Natural killer cell (primary cell): ENCODE measurements at regions not wholly inside any gene's neighbourhood (a gene's known extent, or its start where the extent isn't known, plus 50 kb on each side); places are given as distances from the start of the nearest gene placed in this dataset.

Source experiments
- ATAC-seq, 3 donors: fragments of 150-1000 bp in 2 of 3; fragments of 200-7000 bp in 1 of 3; cut with Tn5 transposase; 1 replicate in 1 of 3; 2 replicates in 2 of 3; pipeline ENCODE4 v1.10.0; 2021; ENCODE audit warnings: mild to moderate bottlenecking in 2 of 3, moderate library complexity in 2 of 3
- DNase-seq, 2 donors: peaks; one replicate each; pipeline versions ENCODE4 v3.0.0 to v3.0.0-alpha.2; 2013 to 2021; ENCODE audit warnings: mixed read lengths in 1 of 2
- H3K27ac ChIP-seq: one replicate; pipeline ENCODE4 v1.5.1; 2013; ENCODE audit warnings: mild to moderate bottlenecking, low read length
- H3K27me3 ChIP-seq: one replicate; pipeline ENCODE4 v1.6.1; 2013; ENCODE audit warnings: low read length; ENCODE audit not compliant: control insufficient read depth, insufficient read depth
- H3K36me3 ChIP-seq: one replicate; pipeline ENCODE4 v1.6.1; 2013; ENCODE audit warnings: low read length; ENCODE audit not compliant: control insufficient read depth, insufficient read depth
- H3K4me1 ChIP-seq: one replicate; pipeline ENCODE4 v1.6.1; 2013; ENCODE audit warnings: low read length; ENCODE audit not compliant: control insufficient read depth, insufficient read depth
- H3K4me3 ChIP-seq: one replicate; pipeline ENCODE4 v1.5.1; 2013; ENCODE audit warnings: low read length
- H3K9me3 ChIP-seq: one replicate; pipeline ENCODE4 v1.6.1; 2013; ENCODE audit warnings: low read length; ENCODE audit not compliant: control insufficient read depth, insufficient read depth
- H3K27ac Mint-ChIP-seq, 2 donors: one replicate each; pipeline ENCODE4 v1.8.0; 2022; ENCODE audit warnings: mild to moderate bottlenecking in 2 of 2, mixed read lengths in 2 of 2, moderate library complexity in 1 of 2
- H3K27me3 Mint-ChIP-seq, 2 donors: one replicate each; pipeline ENCODE4 v1.8.0; 2022; ENCODE audit warnings: low read depth in 2 of 2, mixed read lengths in 2 of 2
- H3K36me3 Mint-ChIP-seq: one replicate; pipeline ENCODE4 v1.8.0; 2022; ENCODE audit warnings: mixed read lengths
- H3K4me1 Mint-ChIP-seq, 2 donors: one replicate each; pipeline ENCODE4 v1.8.0; 2022; ENCODE audit warnings: mixed read lengths in 2 of 2
- H3K4me3 Mint-ChIP-seq: one replicate; pipeline ENCODE4 v1.8.0; 2022; ENCODE audit warnings: mild to moderate bottlenecking, moderate library complexity, mixed read lengths
- H3K9me3 Mint-ChIP-seq, 2 donors: one replicate each; pipeline ENCODE4 v1.8.0; 2022; ENCODE audit warnings: mixed read lengths in 2 of 2
- CTCF ChIP-seq: fragments of 200-600 bp; IDR thresholded peaks from one replicate; pipeline ENCODE4 v1.8.0; 2022; ENCODE audit warnings: antibody characterized with exemption
- WGBS: methylation state at CpG from one replicate; pipeline ENCODE4 v1.1.7; 2013; ENCODE audit warnings: missing lambda C conversion rate; ENCODE audit not compliant: insufficient coverage; 5-methylcytosine and 5-hydroxymethylcytosine counted together
- intact Hi-C: fragments of 100-400 bp; cut with micrococcal nuclease; formaldehyde crosslinking; loops from one replicate; pipeline ENCODE4 v1.14.2; 2022

GRCh38 chr9:82419696-82420486, 431.3 kb downstream of the SPATA31D1 start:
- no peak for ATAC-seq
- peaks cover 12 to 17% of the 10 kb centered on the region in 2 donors for H3K9me3 Mint-ChIP-seq
- H3K36me3 ChIP-seq: no peaks in the 10 kb centered on the region
- no peak overlapping the region for H3K4me3 Mint-ChIP-seq
- no peaks in the 10 kb centered on the region for H3K4me1 ChIP-seq
- WGBS: 86% methylated on average over 1 of the region's 3 CpGs
- intact Hi-C loops: no loop called here
- DNase-seq: no peak
- H3K4me3 ChIP-seq: no peak overlapping the region
- no peaks in the 10 kb centered on the region for H3K27me3 Mint-ChIP-seq
- H3K27me3 ChIP-seq: no peaks in the 10 kb centered on the region
- H3K9me3 ChIP-seq: no peaks in the 10 kb centered on the region
- H3K27ac ChIP-seq: no peak overlapping the region
- no peak for TF ChIP-seq CTCF
- no peak overlapping the region for H3K27ac Mint-ChIP-seq
- H3K4me1 Mint-ChIP-seq: no peaks in the 10 kb centered on the region
- H3K36me3 Mint-ChIP-seq: no peaks in the 10 kb centered on the region

GRCh38 chr9:82421498-82421897, 432.9 kb downstream of the SPATA31D1 start:
- Histone ChIP-seq H3K4me1 (no peaks in the 10 kb centered on the region), H3K27ac (no peak overlapping the region), H3K27me3 (no peaks in the 10 kb centered on the region), H3K4me3 (no peak overlapping the region), H3K36me3 (no peaks in the 10 kb centered on the region), H3K9me3 (no peaks in the 10 kb centered on the region)
- TF ChIP-seq CTCF: no peak
- H3K4me1 Mint-ChIP-seq: no peaks in the 10 kb centered on the region
- H3K27ac Mint-ChIP-seq: no peak overlapping the region
- DNase-seq: no peak
- H3K9me3 Mint-ChIP-seq: peaks cover 6 to 8% of the 10 kb centered on the region in 2 donors
- ATAC-seq: no peak
- H3K36me3 Mint-ChIP-seq: no peaks in the 10 kb centered on the region
- 79% methylated on average over 6 of the region's 6 CpGs for WGBS
- H3K4me3 Mint-ChIP-seq: no peak overlapping the region
- H3K27me3 Mint-ChIP-seq: no peaks in the 10 kb centered on the region
- intact Hi-C loops: no loop called here

DNA sequence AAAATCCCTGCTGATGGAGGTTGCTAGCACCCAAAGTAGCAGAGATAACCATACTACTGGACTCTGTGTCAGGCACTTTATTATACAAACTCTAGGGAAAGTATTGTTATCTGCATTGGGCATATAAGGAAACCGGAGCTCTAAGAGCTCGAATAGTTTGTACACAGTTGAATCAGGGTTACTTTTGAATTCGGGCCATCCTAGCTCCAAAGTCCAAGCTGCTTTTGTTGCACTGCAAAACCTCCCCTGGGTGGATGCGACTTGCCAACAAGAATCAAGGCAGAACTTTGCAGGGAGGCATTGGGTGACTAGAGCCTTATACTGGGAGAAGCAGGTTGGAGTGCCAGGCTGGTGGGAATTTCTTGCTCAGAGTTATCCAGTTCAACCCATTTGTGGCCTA, 435.1 kb downstream of the SPATA31D1 start:
- H3K4me3 Mint-ChIP-seq: no peak overlapping the region
- no peaks in the 10 kb centered on the region for H3K36me3 Mint-ChIP-seq
- H3K9me3 ChIP-seq: no peaks in the 10 kb centered on the region
- H3K27ac Mint-ChIP-seq: no peak overlapping the region
- H3K27me3 ChIP-seq: no peaks in the 10 kb centered on the region
- H3K4me1 ChIP-seq: no peaks in the 10 kb centered on the region
- DNase-seq (no peak), ATAC-seq (no peak)
- 85% methylated on average over 4 of the region's 4 CpGs for WGBS
- H3K36me3 ChIP-seq: no peaks in the 10 kb centered on the region
- no peaks in the 10 kb centered on the region for H3K4me1 Mint-ChIP-seq
- no peak for TF ChIP-seq CTCF
- no peak overlapping the region for H3K27ac ChIP-seq
- H3K9me3 Mint-ChIP-seq: peaks cover 8% of the 10 kb centered on the region in 2 donors
- no peak overlapping the region for H3K4me3 ChIP-seq
- H3K27me3 Mint-ChIP-seq: no peaks in the 10 kb centered on the region
- intact Hi-C loops: no loop called here

DNA sequence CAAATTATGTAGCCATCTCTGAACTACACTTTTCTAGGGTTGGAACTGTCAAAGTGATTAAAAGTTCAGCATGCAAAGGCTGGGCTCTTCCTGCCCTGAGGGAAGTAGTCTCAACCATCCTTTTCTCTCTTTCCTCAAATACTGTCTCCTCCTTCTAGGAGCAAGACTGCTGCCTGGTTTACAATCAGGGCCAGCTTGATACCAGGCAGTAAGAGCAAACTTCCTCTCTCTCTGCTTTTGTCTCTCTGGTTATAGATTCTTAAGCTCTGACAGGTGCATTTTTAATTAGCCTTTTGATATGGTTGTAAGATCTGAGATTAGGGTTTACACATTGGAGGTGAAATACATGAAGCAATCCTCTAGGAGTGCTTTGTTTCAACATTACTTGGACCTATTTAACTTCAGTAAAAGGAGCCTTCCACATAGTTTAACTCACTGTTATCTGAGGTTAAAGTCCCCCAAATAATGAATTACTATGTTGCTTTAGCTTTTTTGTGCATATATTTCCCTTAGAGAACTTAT, 436.1 kb downstream of the SPATA31D1 start:
- H3K27me3 Mint-ChIP-seq: no peaks in the 10 kb centered on the region
- Histone ChIP-seq H3K9me3 (no peaks in the 10 kb centered on the region), H3K4me1 (no peaks in the 10 kb centered on the region), H3K4me3 (no peak overlapping the region), H3K36me3 (no peaks in the 10 kb centered on the region), H3K27ac (no peak overlapping the region), H3K27me3 (no peaks in the 10 kb centered on the region)
- no peak for TF ChIP-seq CTCF
- H3K4me1 Mint-ChIP-seq: no peaks in the 10 kb centered on the region
- no peak overlapping the region for H3K4me3 Mint-ChIP-seq
- H3K27ac Mint-ChIP-seq: no peak overlapping the region
- peaks cover 8 to 9% of the 10 kb centered on the region in 2 donors for H3K9me3 Mint-ChIP-seq
- H3K36me3 Mint-ChIP-seq: no peaks in the 10 kb centered on the region
- intact Hi-C loops: no loop called here
- ATAC-seq (no peak), DNase-seq (no peak)
